Astrocyte (in vitro differentiated cells and primary cell): ENCODE measurements at regions not wholly inside any gene's neighbourhood (a gene's known extent, or its start where the extent isn't known, plus 50 kb on each side); places are given as distances from the start of the nearest gene placed in this dataset.
"Not testable (repeated sequence)": the region's sequence is repeated elsewhere in the genome, so short reads cannot be mapped to it uniquely, and the experiment has no call there.

ENCODE experiments used
- DNase-seq: peaks from one replicate; pipeline ENCODE4 v3.0.0-alpha.2; 2010; ENCODE audit warnings: low read depth
- FAIRE-seq: peaks from 2 replicates; lab custom pipeline; 2011; peaks lifted over from hg19 to GRCh38; lab: Jason Lieb, UNC
- H2AFZ ChIP-seq: 2 replicates; pipeline ENCODE4 v1.6.0; 2012; ENCODE audit warnings: low read depth, low read length, inconsistent platforms
- H3K27ac ChIP-seq: 2 replicates; pipeline ENCODE4 v1.5.1; 2011; ENCODE audit warnings: low read depth, low read length, inconsistent platforms
- H3K27me3 ChIP-seq: 2 replicates; pipeline ENCODE4 v1.6.0; 2011; ENCODE audit warnings: low read length, inconsistent platforms; ENCODE audit not compliant: insufficient read depth
- H3K36me3 ChIP-seq: 2 replicates; pipeline ENCODE4 v1.5.1; 2011; ENCODE audit warnings: low read length, inconsistent platforms; ENCODE audit not compliant: insufficient read depth
- H3K4me1 ChIP-seq: 2 replicates; pipeline ENCODE4 v1.5.1; 2011; ENCODE audit warnings: low read length, inconsistent platforms; ENCODE audit not compliant: insufficient read depth
- H3K4me2 ChIP-seq: 2 replicates; pipeline ENCODE4 v1.6.0; 2012; ENCODE audit warnings: low read length, inconsistent platforms
- H3K4me3 ChIP-seq: 2 replicates; pipeline ENCODE4 v1.5.1; 2011; ENCODE audit warnings: low read depth, mild to moderate bottlenecking, low read length, inconsistent platforms; ENCODE audit not compliant: insufficient read depth
- H3K79me2 ChIP-seq: 2 replicates; pipeline ENCODE4 v1.6.0; 2012; ENCODE audit warnings: mild to moderate bottlenecking, low read length, inconsistent platforms; ENCODE audit not compliant: insufficient read depth
- H3K9ac ChIP-seq: 2 replicates; pipeline ENCODE4 v1.6.0; 2012; ENCODE audit warnings: mild to moderate bottlenecking, low read length, inconsistent platforms
- H3K9me3 ChIP-seq: 2 replicates; pipeline ENCODE4 v1.5.1; 2012; ENCODE audit warnings: low read depth, mild to moderate bottlenecking, low read length, inconsistent platforms; ENCODE audit not compliant: insufficient read depth
- H4K20me1 ChIP-seq: 2 replicates; pipeline ENCODE4 v1.6.0; 2012; ENCODE audit warnings: low read length, inconsistent platforms; ENCODE audit not compliant: insufficient read depth
- H3K27ac Mint-ChIP-seq: one replicate; pipeline ENCODE4 v1.8.0; 2021; ENCODE audit warnings: mild to moderate bottlenecking, mixed read lengths; ENCODE audit not compliant: unreplicated experiment
- H3K27me3 Mint-ChIP-seq: one replicate; pipeline ENCODE4 v1.8.0; 2021; ENCODE audit warnings: low read depth, mixed read lengths; ENCODE audit not compliant: unreplicated experiment
- H3K36me3 Mint-ChIP-seq: one replicate; pipeline ENCODE4 v1.8.0; 2021; ENCODE audit warnings: low read depth, mixed read lengths; ENCODE audit not compliant: unreplicated experiment
- H3K4me1 Mint-ChIP-seq: one replicate; pipeline ENCODE4 v1.8.0; 2021; ENCODE audit warnings: low read depth, mixed read lengths; ENCODE audit not compliant: unreplicated experiment
- H3K4me3 Mint-ChIP-seq: one replicate; pipeline ENCODE4 v1.8.0; 2021; ENCODE audit warnings: mild to moderate bottlenecking, moderate library complexity, mixed read lengths; ENCODE audit not compliant: unreplicated experiment
- H3K9me3 Mint-ChIP-seq: one replicate; pipeline ENCODE4 v1.8.0; 2021; ENCODE audit warnings: mild to moderate bottlenecking, mixed read lengths; ENCODE audit not compliant: unreplicated experiment

DNA sequence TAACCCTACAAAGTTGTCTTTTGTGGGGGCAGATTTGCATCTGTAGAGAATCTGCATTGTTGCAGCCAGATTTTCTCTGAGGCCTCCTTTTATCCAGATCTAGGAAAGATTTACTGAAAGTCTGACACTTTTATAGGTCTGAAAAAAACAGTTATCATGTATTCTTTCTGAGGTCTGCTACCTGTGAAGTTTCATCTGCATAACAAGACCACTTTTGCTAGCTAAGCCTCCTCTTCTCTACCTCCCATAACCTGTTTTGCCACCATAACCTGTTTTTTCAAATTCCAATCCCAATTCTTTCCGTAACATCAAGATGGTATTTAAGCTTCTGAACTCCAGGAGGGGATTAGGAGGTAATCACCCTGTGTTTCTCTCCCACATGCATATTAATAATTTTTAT is 577.8 kb downstream of the NAP1L3 start:
- H3K9me3 Mint-ChIP-seq, H3K4me3 ChIP-seq, H3K4me1 Mint-ChIP-seq, H3K79me2 ChIP-seq, H3K27me3 Mint-ChIP-seq, H3K4me3 Mint-ChIP-seq, H3K27ac Mint-ChIP-seq, H3K9me3 ChIP-seq, H4K20me1 ChIP-seq, H3K36me3 Mint-ChIP-seq, DNase-seq, H3K27me3 ChIP-seq, H3K4me2 ChIP-seq, H3K27ac ChIP-seq, H3K9ac ChIP-seq, H3K4me1 ChIP-seq, H2AFZ ChIP-seq, H3K36me3 ChIP-seq: not testable (repeated sequence)
- FAIRE-seq: peak; percentile 66

GRCh38 chrX:93078906-93079305 is 594.5 kb downstream of the NAP1L3 start:
- H3K27me3 Mint-ChIP-seq, H3K4me3 ChIP-seq, FAIRE-seq, H3K27me3 ChIP-seq, H3K36me3 Mint-ChIP-seq, H3K79me2 ChIP-seq, H3K4me3 Mint-ChIP-seq, H3K36me3 ChIP-seq, H3K27ac Mint-ChIP-seq, H4K20me1 ChIP-seq, H3K4me1 ChIP-seq, H3K9ac ChIP-seq, H3K4me2 ChIP-seq, H2AFZ ChIP-seq, H3K9me3 Mint-ChIP-seq, H3K27ac ChIP-seq, DNase-seq, H3K4me1 Mint-ChIP-seq, H3K9me3 ChIP-seq: not testable (repeated sequence)

- H3K4me2 ChIP-seq, H3K36me3 Mint-ChIP-seq, H2AFZ ChIP-seq, DNase-seq, H3K9me3 Mint-ChIP-seq, H3K4me3 ChIP-seq, H3K9ac ChIP-seq, H3K4me1 Mint-ChIP-seq, H3K27ac Mint-ChIP-seq, H3K27me3 Mint-ChIP-seq, H4K20me1 ChIP-seq, H3K9me3 ChIP-seq, H3K79me2 ChIP-seq, H3K27me3 ChIP-seq, H3K4me1 ChIP-seq, H3K36me3 ChIP-seq, H3K4me3 Mint-ChIP-seq, H3K27ac ChIP-seq: not testable (repeated sequence)
- FAIRE-seq: peak; percentile 91
Measured at GRCh38 chrX:93055264-93055663, 618.1 kb downstream of the NAP1L3 start.

GRCh38 chrX:93019841-93020240 is 653.5 kb downstream of the NAP1L3 start:
- not testable (repeated sequence) for H3K4me1 ChIP-seq, H3K27me3 ChIP-seq, H4K20me1 ChIP-seq, DNase-seq, H2AFZ ChIP-seq, H3K36me3 Mint-ChIP-seq, H3K79me2 ChIP-seq, H3K4me1 Mint-ChIP-seq, H3K27ac ChIP-seq, H3K27me3 Mint-ChIP-seq, H3K4me3 Mint-ChIP-seq, FAIRE-seq, H3K9me3 ChIP-seq, H3K36me3 ChIP-seq, H3K9me3 Mint-ChIP-seq, H3K4me2 ChIP-seq, H3K9ac ChIP-seq, H3K4me3 ChIP-seq
- peak overlapping the region; percentile 66 for H3K27ac Mint-ChIP-seq

DNA sequence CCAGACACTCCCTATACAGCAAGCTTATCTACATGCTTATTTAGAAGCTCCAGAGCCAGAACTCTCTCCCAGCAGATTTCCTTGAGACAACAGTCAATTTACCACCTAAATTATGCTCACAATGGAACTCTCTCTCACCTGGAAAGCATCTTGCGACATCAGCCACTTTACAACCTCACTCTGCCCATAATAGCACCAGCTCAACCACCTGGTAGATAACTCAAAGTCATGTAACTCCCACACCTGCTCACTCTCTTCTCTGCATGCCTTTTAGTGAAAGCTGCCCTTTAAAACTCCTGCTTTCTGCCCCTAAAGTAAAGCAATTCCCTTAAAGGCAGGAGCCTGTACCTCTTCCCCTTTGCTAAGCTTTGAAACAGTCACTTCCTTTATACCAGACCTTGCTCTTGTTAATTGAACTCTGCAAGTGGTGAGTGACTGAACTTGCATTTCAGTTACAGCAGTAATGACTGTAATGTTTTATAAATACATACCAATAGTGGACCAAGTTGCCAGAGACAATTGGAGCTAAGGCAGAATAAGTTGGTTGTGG is 658.8 kb downstream of the NAP1L3 start:
- not testable (repeated sequence) for DNase-seq, H3K36me3 Mint-ChIP-seq, H3K9me3 Mint-ChIP-seq, H3K4me1 ChIP-seq, H2AFZ ChIP-seq, FAIRE-seq, H3K27me3 ChIP-seq, H3K9me3 ChIP-seq, H3K4me2 ChIP-seq, H3K27ac ChIP-seq, H3K4me1 Mint-ChIP-seq, H3K9ac ChIP-seq, H3K79me2 ChIP-seq, H3K27ac Mint-ChIP-seq, H4K20me1 ChIP-seq, H3K4me3 Mint-ChIP-seq, H3K27me3 Mint-ChIP-seq, H3K4me3 ChIP-seq, H3K36me3 ChIP-seq
